BJ (cell line): ENCODE measurements at regions not wholly inside any gene's neighbourhood (a gene's known extent, or its start where the extent isn't known, plus 50 kb on each side); places are given as distances from the start of the nearest gene placed in this dataset.

Source experiments
- CTCF ChIA-PET: fragments of 350-600 bp; formaldehyde crosslinking; extraction: SDS; loops from one replicate; lab custom pipeline; 2021; ENCODE audit warnings: antibody characterized with exemption, inconsistent platforms; lab: Yijun Ruan, JAX
- POLR2A ChIA-PET: fragments of 300-600 bp; sonication (Branson Sonifier 250); formaldehyde crosslinking; extraction: SDS; loops from one replicate; lab custom pipeline; 2021; ENCODE audit warnings: antibody characterized with exemption; lab: Charles Lee
- DNase-seq: peaks from one replicate; pipeline ENCODE4 v3.0.0-alpha.2; 2011; ENCODE audit warnings: low read depth
- H3K27me3 ChIP-seq: 2 replicates; pipeline ENCODE4 v1.6.0; 2011; ENCODE audit warnings: low read length; ENCODE audit not compliant: control insufficient read depth, insufficient read depth
- H3K36me3 ChIP-seq: 2 replicates; pipeline ENCODE4 v1.5.1; 2011; ENCODE audit warnings: low read length; ENCODE audit not compliant: control insufficient read depth, insufficient read depth
- H3K4me3 ChIP-seq: 2 replicates; pipeline ENCODE4 v1.5.1; 2011; ENCODE audit warnings: low read depth, mild to moderate bottlenecking, control low read depth, low read length
- TF ChIP-seq, protein P1 (sequence below): IDR thresholded peaks from 2 replicates; pipeline ENCODE4 v1.5.1; 2011; ENCODE audit warnings: low read depth, mild to moderate bottlenecking, control low read depth, inconsistent platforms, low read length, moderate library complexity; ENCODE audit not compliant: insufficient read depth

DNA sequence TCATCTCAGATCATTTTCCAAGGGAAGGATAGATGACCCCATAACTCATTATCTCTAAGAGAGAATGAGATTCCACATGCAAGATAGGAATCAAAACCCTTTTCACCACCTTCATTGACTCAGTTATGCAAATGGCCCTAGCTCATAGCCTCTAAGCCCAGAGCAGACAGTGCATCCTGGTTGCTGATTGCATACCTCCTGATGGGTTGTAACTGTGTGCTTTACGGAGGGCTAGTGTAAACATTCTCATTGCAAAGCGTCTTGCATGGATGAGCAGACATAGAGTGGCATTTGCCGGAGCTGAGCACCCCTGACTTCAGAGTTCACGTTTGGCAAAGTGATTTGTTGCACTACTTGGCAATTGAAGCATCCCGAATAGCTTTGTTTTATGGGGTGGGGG is 151.0 kb downstream of the VCX3A start:
- ChIA-PET CTCF (no interaction called here), POLR2A (interaction anchor here (0.7 kb wide), 1 partner anchor 11 kb away, joined by 3 read pairs; no protein-coding TSS in a partner anchor)
- TF ChIP-seq, protein P1, sequence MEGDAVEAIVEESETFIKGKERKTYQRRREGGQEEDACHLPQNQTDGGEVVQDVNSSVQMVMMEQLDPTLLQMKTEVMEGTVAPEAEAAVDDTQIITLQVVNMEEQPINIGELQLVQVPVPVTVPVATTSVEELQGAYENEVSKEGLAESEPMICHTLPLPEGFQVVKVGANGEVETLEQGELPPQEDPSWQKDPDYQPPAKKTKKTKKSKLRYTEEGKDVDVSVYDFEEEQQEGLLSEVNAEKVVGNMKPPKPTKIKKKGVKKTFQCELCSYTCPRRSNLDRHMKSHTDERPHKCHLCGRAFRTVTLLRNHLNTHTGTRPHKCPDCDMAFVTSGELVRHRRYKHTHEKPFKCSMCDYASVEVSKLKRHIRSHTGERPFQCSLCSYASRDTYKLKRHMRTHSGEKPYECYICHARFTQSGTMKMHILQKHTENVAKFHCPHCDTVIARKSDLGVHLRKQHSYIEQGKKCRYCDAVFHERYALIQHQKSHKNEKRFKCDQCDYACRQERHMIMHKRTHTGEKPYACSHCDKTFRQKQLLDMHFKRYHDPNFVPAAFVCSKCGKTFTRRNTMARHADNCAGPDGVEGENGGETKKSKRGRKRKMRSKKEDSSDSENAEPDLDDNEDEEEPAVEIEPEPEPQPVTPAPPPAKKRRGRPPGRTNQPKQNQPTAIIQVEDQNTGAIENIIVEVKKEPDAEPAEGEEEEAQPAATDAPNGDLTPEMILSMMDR: no peak

DNA sequence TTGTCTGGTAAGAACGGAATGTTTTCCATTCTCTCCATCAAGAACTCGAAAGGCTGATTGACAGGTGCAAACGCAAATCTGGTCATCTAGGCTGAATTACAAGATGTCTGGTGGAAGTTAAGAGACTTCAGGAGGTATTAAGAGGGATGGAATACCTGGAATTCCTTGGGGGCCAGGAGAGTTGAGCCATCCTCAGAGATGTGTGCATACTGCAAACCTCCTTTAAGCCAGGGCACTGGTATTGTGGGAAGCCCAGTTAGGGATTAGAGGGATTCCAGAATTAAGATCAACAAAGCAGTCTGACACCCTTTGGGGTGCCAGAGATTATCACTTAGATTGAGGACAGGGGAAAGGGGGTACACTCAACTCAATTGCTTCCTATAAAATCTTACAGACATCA is 151.4 kb downstream of the VCX3A start:
- Histone ChIP-seq H3K4me3 (no peak overlapping the region), H3K27me3 (no peaks in the 10 kb centered on the region), H3K36me3 (no peaks in the 10 kb centered on the region)
- ChIA-PET POLR2A (no interaction called here), CTCF (no interaction called here)
- TF ChIP-seq, protein P1: no peak
- DNase-seq: no peak

More for the DNA sequence above, 151.0 kb downstream of the VCX3A start:
- no peak for DNase-seq
- Histone ChIP-seq H3K4me3 (no peak overlapping the region), H3K36me3 (no peaks in the 10 kb centered on the region), H3K27me3 (no peaks in the 10 kb centered on the region)

GRCh38 chrX:6382284-6382683 is 152.6 kb downstream of the VCX3A start:
- ChIA-PET POLR2A (no interaction called here), CTCF (no interaction called here)
- H3K36me3 ChIP-seq: no peaks in the 10 kb centered on the region
- TF ChIP-seq, protein P1: no peak
- no peak overlapping the region for H3K4me3 ChIP-seq
- no peaks in the 10 kb centered on the region for H3K27me3 ChIP-seq
- no peak for DNase-seq

DNA sequence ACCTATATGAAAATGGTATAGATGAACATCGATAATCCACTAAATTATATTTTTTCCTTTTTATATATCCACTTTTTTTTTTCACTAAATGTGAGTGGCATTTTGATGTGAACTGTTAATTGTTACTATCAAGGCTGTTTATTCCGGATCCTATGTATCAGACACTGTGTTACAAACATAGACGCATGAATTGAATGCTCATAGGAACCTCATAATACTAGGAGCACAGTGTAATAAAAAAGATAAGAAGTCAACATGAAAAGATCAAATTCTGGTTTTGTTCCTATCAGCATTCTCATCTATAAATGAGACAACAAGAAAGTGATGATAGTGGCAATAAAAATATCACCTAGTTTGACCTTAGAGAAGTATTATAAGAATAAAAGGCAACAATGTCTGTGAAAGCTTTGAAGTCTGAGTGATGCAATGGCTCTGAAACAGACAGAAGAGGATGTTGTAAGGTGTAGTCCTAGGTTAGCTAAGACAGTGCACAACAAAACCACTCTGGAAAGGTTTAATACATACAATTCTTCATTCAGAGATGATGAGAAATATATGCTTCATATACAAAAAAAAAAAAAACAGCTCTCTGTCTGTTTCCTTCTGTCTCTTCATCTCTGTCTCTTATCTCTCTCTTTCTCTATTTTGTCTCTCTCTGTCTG is 148.6 kb upstream of the NLGN4X start:
- CTCF ChIA-PET: no interaction called here
- TF ChIP-seq, protein P1: no peak
- DNase-seq: no peak

GRCh38 chrX:6374556-6374955 is 145.9 kb upstream of the NLGN4X start:
- Histone ChIP-seq H3K36me3 (no peaks in the 10 kb centered on the region), H3K27me3 (no peaks in the 10 kb centered on the region), H3K4me3 (no peak overlapping the region)
- DNase-seq: no peak
- ChIA-PET POLR2A (no interaction called here), CTCF (no interaction called here)
- TF ChIP-seq, protein P1: no peak

More for the DNA sequence above, 148.6 kb upstream of the NLGN4X start:
- POLR2A ChIA-PET: no interaction called here
- no peak overlapping the region for H3K4me3 ChIP-seq
- no peaks in the 10 kb centered on the region for H3K27me3 ChIP-seq
- H3K36me3 ChIP-seq: no peaks in the 10 kb centered on the region
